IgD-negative memory B cell (primary cell): ENCODE measurements at regions not wholly inside any gene's neighbourhood (a gene's known extent, or its start where the extent isn't known, plus 50 kb on each side); places are given as distances from the start of the nearest gene placed in this dataset.

ENCODE experiments used
- H3K27ac Mint-ChIP-seq, 3 donors: one replicate each; pipeline ENCODE4 v1.8.0; 2020 to 2022; ENCODE audit warnings: mild to moderate bottlenecking in 3 of 3, mixed read lengths in 3 of 3, moderate library complexity in 1 of 3
- H3K27me3 Mint-ChIP-seq: one replicate; pipeline ENCODE4 v1.8.0; 2021; ENCODE audit warnings: mixed read lengths
- H3K36me3 Mint-ChIP-seq: one replicate; pipeline ENCODE4 v1.8.0; 2020; ENCODE audit warnings: mild to moderate bottlenecking, mixed read lengths
- H3K4me1 Mint-ChIP-seq, 3 donors: one replicate each; pipeline ENCODE4 v1.8.0; 2020 to 2022; ENCODE audit warnings: mixed read lengths in 3 of 3, mild to moderate bottlenecking in 1 of 3
- H3K4me3 Mint-ChIP-seq, 4 donors: one replicate each; pipeline ENCODE4 v1.8.0; 2020 to 2022; ENCODE audit warnings: mild to moderate bottlenecking in 4 of 4, mixed read lengths in 4 of 4, moderate library complexity in 3 of 4
- H3K9me3 Mint-ChIP-seq, 3 donors: one replicate each; pipeline ENCODE4 v1.8.0; 2020 to 2021; ENCODE audit warnings: mixed read lengths in 3 of 3, mild to moderate bottlenecking in 1 of 3

GRCh38 chr2:236744716-236745115 is 175.1 kb downstream of the ACKR3 start:
- Mint-ChIP-seq H3K9me3 (no peaks in the 10 kb centered on the region), H3K36me3 (no peaks in the 10 kb centered on the region), H3K27me3 (peaks cover 7% of the 10 kb centered on the region), H3K27ac (no peak overlapping the region), H3K4me3 (no peak overlapping the region), H3K4me1 (no peaks in the 10 kb centered on the region)

GRCh38 chr2:236745420-236746210 is 176.0 kb downstream of the ACKR3 start:
- no peak overlapping the region for H3K4me3 Mint-ChIP-seq
- H3K27me3 Mint-ChIP-seq: peaks cover 7% of the 10 kb centered on the region
- H3K27ac Mint-ChIP-seq: no peak overlapping the region
- no peaks in the 10 kb centered on the region for H3K9me3 Mint-ChIP-seq
- H3K36me3 Mint-ChIP-seq: no peaks in the 10 kb centered on the region
- no peaks in the 10 kb centered on the region for H3K4me1 Mint-ChIP-seq

- Mint-ChIP-seq H3K9me3 (no peaks in the 10 kb centered on the region), H3K4me1 (no peaks in the 10 kb centered on the region), H3K36me3 (no peaks in the 10 kb centered on the region), H3K27me3 (peaks cover 7% of the 10 kb centered on the region), H3K27ac (no peak overlapping the region), H3K4me3 (no peak overlapping the region)
Observed at GRCh38 chr2:236746833-236747232, 177.2 kb downstream of the ACKR3 start.

- H3K4me1 Mint-ChIP-seq: no peaks in the 10 kb centered on the region
- no peaks in the 10 kb centered on the region for H3K36me3 Mint-ChIP-seq
- H3K27me3 Mint-ChIP-seq: peaks cover 7% of the 10 kb centered on the region
- no peak overlapping the region for H3K27ac Mint-ChIP-seq
- H3K9me3 Mint-ChIP-seq: no peaks in the 10 kb centered on the region
- H3K4me3 Mint-ChIP-seq: no peak overlapping the region
Observed at GRCh38 chr2:236747426-236747825, 177.8 kb downstream of the ACKR3 start.

GRCh38 chr2:236747925-236748324 is 178.3 kb downstream of the ACKR3 start:
- Mint-ChIP-seq H3K36me3 (no peaks in the 10 kb centered on the region), H3K9me3 (no peaks in the 10 kb centered on the region), H3K4me3 (no peak overlapping the region), H3K27me3 (peaks cover 5% of the 10 kb centered on the region), H3K4me1 (no peaks in the 10 kb centered on the region), H3K27ac (no peak overlapping the region)

- Mint-ChIP-seq H3K4me3 (no peak overlapping the region), H3K27me3 (peaks cover 5% of the 10 kb centered on the region), H3K4me1 (peaks cover 0 to under 1% (median 0%) of the 10 kb centered on the region in 3 donors), H3K36me3 (no peaks in the 10 kb centered on the region), H3K27ac (no peak overlapping the region), H3K9me3 (no peaks in the 10 kb centered on the region)
Observed at GRCh38 chr2:236748385-236748784, 178.8 kb downstream of the ACKR3 start.

- peaks cover 5% of the 10 kb centered on the region for H3K27me3 Mint-ChIP-seq
- no peak overlapping the region for H3K27ac Mint-ChIP-seq
- H3K9me3 Mint-ChIP-seq: no peaks in the 10 kb centered on the region
- H3K36me3 Mint-ChIP-seq: no peaks in the 10 kb centered on the region
- H3K4me3 Mint-ChIP-seq: no peak overlapping the region
- peaks cover 0 to 3% (median 0%) of the 10 kb centered on the region in 3 donors for H3K4me1 Mint-ChIP-seq
Observed at GRCh38 chr2:236748801-236749200, 179.2 kb downstream of the ACKR3 start.

GRCh38 chr2:236749346-236749745 is 179.7 kb downstream of the ACKR3 start:
- peaks cover 5% of the 10 kb centered on the region for H3K27me3 Mint-ChIP-seq
- peaks cover 0 to 5% (median 3%) of the 10 kb centered on the region in 3 donors for H3K4me1 Mint-ChIP-seq
- H3K36me3 Mint-ChIP-seq: no peaks in the 10 kb centered on the region
- no peak overlapping the region for H3K27ac Mint-ChIP-seq
- no peak overlapping the region for H3K4me3 Mint-ChIP-seq
- no peaks in the 10 kb centered on the region for H3K9me3 Mint-ChIP-seq

- H3K27ac Mint-ChIP-seq: no peak overlapping the region
- H3K4me3 Mint-ChIP-seq: no peak overlapping the region
- peaks cover 0 to 5% (median 3%) of the 10 kb centered on the region in 3 donors for H3K4me1 Mint-ChIP-seq
- H3K27me3 Mint-ChIP-seq: peaks cover 5% of the 10 kb centered on the region
- no peaks in the 10 kb centered on the region for H3K36me3 Mint-ChIP-seq
- no peaks in the 10 kb centered on the region for H3K9me3 Mint-ChIP-seq
Observed at GRCh38 chr2:236752096-236752495, 182.5 kb downstream of the ACKR3 start.

GRCh38 chr2:236753606-236754270 is 184.1 kb downstream of the ACKR3 start:
- H3K4me3 Mint-ChIP-seq: no peak overlapping the region
- H3K27me3 Mint-ChIP-seq: peaks cover 3% of the 10 kb centered on the region
- H3K9me3 Mint-ChIP-seq: no peaks in the 10 kb centered on the region
- H3K27ac Mint-ChIP-seq: peak overlapping the region in 1 of 3 donors; percentile 43
- no peaks in the 10 kb centered on the region for H3K36me3 Mint-ChIP-seq
- H3K4me1 Mint-ChIP-seq: peaks cover 0 to 5% (median 3%) of the 10 kb centered on the region in 3 donors

GRCh38 chr2:236754271-236754944 is 184.8 kb downstream of the ACKR3 start:
- peaks cover 0 to 5% (median 3%) of the 10 kb centered on the region in 3 donors for H3K4me1 Mint-ChIP-seq
- no peaks in the 10 kb centered on the region for H3K9me3 Mint-ChIP-seq
- H3K4me3 Mint-ChIP-seq: no peak overlapping the region
- H3K36me3 Mint-ChIP-seq: no peaks in the 10 kb centered on the region
- peak overlapping the region in 1 of 3 donors; percentile 43 for H3K27ac Mint-ChIP-seq
- peaks cover 2% of the 10 kb centered on the region for H3K27me3 Mint-ChIP-seq

- Mint-ChIP-seq H3K27me3 (peaks cover 4% of the 10 kb centered on the region), H3K4me3 (no peak overlapping the region), H3K36me3 (no peaks in the 10 kb centered on the region), H3K9me3 (peaks cover 0 to 3% (median 0%) of the 10 kb centered on the region in 3 donors), H3K4me1 (peaks cover 0 to 5% (median 3%) of the 10 kb centered on the region in 3 donors), H3K27ac (peak overlapping the region in 1 of 3 donors; percentile 7)
Observed at GRCh38 chr2:236755278-236755840, 185.7 kb downstream of the ACKR3 start.

- Mint-ChIP-seq H3K4me1 (peaks cover 0 to 5% (median 3%) of the 10 kb centered on the region in 3 donors), H3K4me3 (no peak overlapping the region), H3K9me3 (peaks cover 0 to 3% (median 0%) of the 10 kb centered on the region in 3 donors), H3K27me3 (peaks cover 4% of the 10 kb centered on the region), H3K27ac (no peak overlapping the region), H3K36me3 (no peaks in the 10 kb centered on the region)
Observed at GRCh38 chr2:236758406-236758805, 188.8 kb downstream of the ACKR3 start.

- Mint-ChIP-seq H3K36me3 (no peaks in the 10 kb centered on the region), H3K27ac (no peak overlapping the region), H3K4me3 (no peak overlapping the region), H3K9me3 (peaks cover 0 to 3% (median 0%) of the 10 kb centered on the region in 3 donors), H3K27me3 (peaks cover 4% of the 10 kb centered on the region), H3K4me1 (no peaks in the 10 kb centered on the region)
Observed at GRCh38 chr2:236760246-236760645, 190.6 kb downstream of the ACKR3 start.

GRCh38 chr2:236761358-236761757 is 191.7 kb downstream of the ACKR3 start:
- no peak overlapping the region for H3K27ac Mint-ChIP-seq
- no peak overlapping the region for H3K4me3 Mint-ChIP-seq
- no peaks in the 10 kb centered on the region for H3K4me1 Mint-ChIP-seq
- H3K27me3 Mint-ChIP-seq: peaks cover 4% of the 10 kb centered on the region
- H3K36me3 Mint-ChIP-seq: no peaks in the 10 kb centered on the region
- peaks cover 0 to 3% (median 0%) of the 10 kb centered on the region in 3 donors for H3K9me3 Mint-ChIP-seq
